Endothelial cell of umbilical vein (primary cell): ENCODE measurements at regions not wholly inside any gene's neighbourhood (a gene's known extent, or its start where the extent isn't known, plus 50 kb on each side); places are given as distances from the start of the nearest gene placed in this dataset.

ENCODE experiments used
- BruUV-seq: library from RNA; stranded (reverse); fragments of 400-500 nt; replicated peaks from 2 replicates; lab custom pipeline; 2021; lab: Mats Ljungman, UMichigan
- CTCF ChIA-PET: fragments of 300-600, 350-600 bp; sonication (Branson Sonifier 250); formaldehyde crosslinking; loops from one replicate; lab custom pipeline; 2021; ENCODE audit warnings: antibody characterized with exemption, inconsistent platforms; lab: Charles Lee
- POLR2A ChIA-PET: fragments of 300-600, 350-600 bp; sonication (Branson Sonifier 250); formaldehyde crosslinking; loops from one replicate; lab custom pipeline; 2021; ENCODE audit warnings: antibody characterized with exemption, inconsistent platforms; lab: Charles Lee
- DNase-seq: peaks from one replicate; pipeline ENCODE4 v3.0.0-alpha.2; 2011; ENCODE audit warnings: low read depth, low spot score
- FAIRE-seq: peaks from 2 replicates; lab custom pipeline; 2011; peaks lifted over from hg19 to GRCh38; lab: Jason Lieb, UNC
- H2AFZ ChIP-seq: 2 replicates; pipeline ENCODE4 v1.6.0; 2012; ENCODE audit warnings: low read depth, low read length, control low read depth, inconsistent platforms
- H3K27ac ChIP-seq: 2 replicates; pipeline ENCODE4 v1.5.1; 2011; ENCODE audit warnings: low read depth, mild to moderate bottlenecking, control low read depth, low read length, moderate library complexity; ENCODE audit not compliant: insufficient read depth
- H3K27me3 ChIP-seq, 2 experiments: 2 replicates each; pipeline versions ENCODE4 v1.6.0 to v1.6.1; 2011; ENCODE audit warnings: low read length in 2 of 2, mixed read lengths in 1 of 2; ENCODE audit not compliant: control insufficient read depth in 2 of 2, insufficient read depth in 2 of 2
- H3K36me3 ChIP-seq, 2 experiments: 2 replicates in 1 of 2; 3 replicates in 1 of 2; pipeline ENCODE4 v1.5.1; 2011; ENCODE audit warnings: low read length in 2 of 2, mild to moderate bottlenecking in 1 of 2, moderate library complexity in 1 of 2; ENCODE audit not compliant: control insufficient read depth in 2 of 2, insufficient read depth in 2 of 2; ENCODE audit errors: extremely low read depth in 1 of 2
- H3K4me1 ChIP-seq: 3 replicates; pipeline ENCODE4 v1.5.1; 2011; ENCODE audit warnings: mild to moderate bottlenecking, low read length; ENCODE audit not compliant: control insufficient read depth, insufficient read depth; ENCODE audit errors: extremely low read depth
- H3K4me2 ChIP-seq: 2 replicates; pipeline ENCODE4 v1.6.1; 2011; ENCODE audit warnings: low read length, control low read depth, mixed read lengths; ENCODE audit not compliant: insufficient read depth
- H3K4me3 ChIP-seq, 3 experiments: fragments of 200-600 bp in 1 of 3; sonication (generic), shearing (Covaris generic) in 1 of 3; replicated peaks in 1 of 3; 2 replicates each; pipeline ENCODE4 v1.5.1; 2011 to 2016; ENCODE audit warnings: control low read depth in 3 of 3, low read length in 3 of 3, mild to moderate bottlenecking in 2 of 3, inconsistent platforms in 1 of 3, low read depth in 1 of 3, moderate library complexity in 1 of 3; ENCODE audit not compliant: insufficient read depth in 1 of 3
- H3K79me2 ChIP-seq: 2 replicates; pipeline ENCODE4 v1.6.0; 2012; ENCODE audit warnings: low read length, inconsistent platforms; ENCODE audit not compliant: control insufficient read depth, insufficient read depth
- H3K9ac ChIP-seq: replicated peaks from 2 replicates; pipeline ENCODE3; 2011; ENCODE audit warnings: low read length, control low read depth; ENCODE audit not compliant: insufficient read depth; ENCODE audit errors: extremely low read depth
- H3K9me1 ChIP-seq: replicated peaks from 3 replicates; pipeline ENCODE4 v1.6.0; 2011; ENCODE audit warnings: mild to moderate bottlenecking, low read length; ENCODE audit not compliant: control insufficient read depth, insufficient read depth; ENCODE audit errors: extremely low read depth
- H3K9me3 ChIP-seq: replicated peaks from 2 replicates; pipeline ENCODE4 v1.5.1; 2012; ENCODE audit warnings: low read length, inconsistent platforms; ENCODE audit not compliant: control insufficient read depth, insufficient read depth
- H4K20me1 ChIP-seq: replicated peaks from 2 replicates; pipeline ENCODE3; 2011; ENCODE audit warnings: mild to moderate bottlenecking, low read length; ENCODE audit not compliant: control insufficient read depth, insufficient read depth; ENCODE audit errors: extremely low read depth
- CTCF ChIP-seq, 2 donors: IDR thresholded peaks; 1 replicate in 1 of 2; 2 replicates in 1 of 2; pipeline ENCODE4 v1.5.1; 2011; ENCODE audit warnings: low read length in 2 of 2, mild to moderate bottlenecking in 2 of 2, moderate library complexity in 2 of 2, control low read depth in 1 of 2, inconsistent platforms in 1 of 2, low read depth in 1 of 2; ENCODE audit not compliant: insufficient read depth in 1 of 2; ENCODE audit errors: extremely low read depth in 1 of 2
- EZH2 ChIP-seq: IDR thresholded peaks from 2 replicates; pipeline ENCODE4 v1.6.1; 2012; ENCODE audit warnings: borderline replicate concordance, low read depth, mild to moderate bottlenecking, moderate library complexity, low read length, inconsistent platforms; ENCODE audit not compliant: severe bottlenecking
- FOS ChIP-seq: IDR thresholded peaks from 2 replicates; pipeline ENCODE4 v1.6.1; 2011; ENCODE audit warnings: mild to moderate bottlenecking, low read length, moderate library complexity, borderline replicate concordance; ENCODE audit not compliant: insufficient read depth
- GATA2 ChIP-seq: IDR thresholded peaks from 2 replicates; pipeline ENCODE4 v1.7.0; 2011; ENCODE audit warnings: low read depth, mild to moderate bottlenecking, moderate library complexity, mixed read lengths, low read length; ENCODE audit not compliant: insufficient read length, insufficient read depth
- JUN ChIP-seq: IDR thresholded peaks from 2 replicates; pipeline ENCODE4 v1.6.1; 2011; ENCODE audit warnings: borderline replicate concordance, low read depth; ENCODE audit not compliant: insufficient read length, insufficient read depth
- MAX ChIP-seq: IDR thresholded peaks from 2 replicates; pipeline ENCODE4 v1.6.1; 2011; ENCODE audit not compliant: insufficient read depth, insufficient read length
- MYC ChIP-seq: IDR thresholded peaks from one replicate; pipeline ENCODE4 v1.6.1; 2011; ENCODE audit warnings: mild to moderate bottlenecking, low read depth, low read length
- POLR2A ChIP-seq: IDR thresholded peaks from 2 replicates; pipeline ENCODE4 v1.6.1; 2012; ENCODE audit warnings: low read depth, mild to moderate bottlenecking, control low read depth, low read length
- POLR2AphosphoS5 ChIP-seq: IDR thresholded peaks from 2 replicates; pipeline ENCODE4 v1.6.1; 2012; ENCODE audit warnings: low read depth, mild to moderate bottlenecking, control low read depth, low read length, moderate library complexity; ENCODE audit not compliant: insufficient read depth
- dilution Hi-C: fragments of 300-500 bp; cut with MboI; formaldehyde crosslinking; loops from one replicate; pipeline ENCODE4 v1.15.0; 2019; ENCODE audit warnings: low sequenced_read_pairs; ENCODE audit not compliant: extremely low pct_ligation_motif_present
- intact Hi-C: fragments of 100-400 bp; cut with micrococcal nuclease; formaldehyde crosslinking; loops from one replicate; pipeline ENCODE4 v1.10.0; 2022

- H3K4me3 ChIP-seq = no peak overlapping the region
- CTCF ChIA-PET = interaction anchor here (0.6 to 4.4 kb wide), 4 partner anchors 11 to 210 kb away, joined by 4 to 58 read pairs (median 22); no protein-coding TSS in a partner anchor
- no peak for DNase-seq
- peaks cover 84% of the 10 kb centered on the region for H3K79me2 ChIP-seq
- H3K9me3 ChIP-seq = no peaks in the 10 kb centered on the region
- H3K27me3 ChIP-seq = no peaks in the 10 kb centered on the region
- TF ChIP-seq MYC = no peak
- TF ChIP-seq MAX = no peak
- no peak for TF ChIP-seq JUN
- TF ChIP-seq FOS = no peak
- TF ChIP-seq POLR2AphosphoS5 = no peak
- no peak for TF ChIP-seq EZH2
- TF ChIP-seq CTCF (IDR thresholded peaks at IDR 0.05; ENCODE audit: extremely low read depth in 1 of 2, insufficient read depth in 1 of 2, low read depth in 1 of 2, low read length in 2 of 2) = no peak
- TF ChIP-seq GATA2 = no peak
- TF ChIP-seq POLR2A = no peak
- no peak for FAIRE-seq
- intact Hi-C loops = loop anchor here (5.0 kb wide), 1 partner anchor 626 kb away; no protein-coding TSS in a partner anchor
- no peaks in the 10 kb centered on the region for H3K9me1 ChIP-seq
- no peaks in the 10 kb centered on the region for H3K36me3 ChIP-seq
- H3K4me2 ChIP-seq = no peak overlapping the region
- POLR2A ChIA-PET = no interaction called here
- no peak overlapping the region for H2AFZ ChIP-seq
- dilution Hi-C loops = no loop called here
- no peak overlapping the region for H3K9ac ChIP-seq
- no peak overlapping the region for H3K27ac ChIP-seq
- H3K4me1 ChIP-seq = peaks cover 34% of the 10 kb centered on the region
- no TSS peak for BruUV-seq
- no peaks in the 10 kb centered on the region for H4K20me1 ChIP-seq
Observed at GRCh38 chr3:159776779-159777178, 211.9 kb upstream of the IL12A start.
